HCT116 (cell line): ENCODE measurements at regions not wholly inside any gene's neighbourhood (a gene's known extent, or its start where the extent isn't known, plus 50 kb on each side); places are given as distances from the start of the nearest gene placed in this dataset.

ENCODE experiments used
- ATAC-seq: fragments of 200-7000 bp; cut with Tn5 transposase; 2 replicates; pipeline ENCODE4 v1.9.1; 2020; ENCODE audit warnings: mild to moderate bottlenecking, moderate library complexity
- BruUV-seq: library from RNA; stranded (reverse); fragments of 400-500 nt; replicated peaks from 2 replicates; lab custom pipeline; 2021; lab: Mats Ljungman, UMichigan
- CTCF ChIA-PET: fragments of 300-600 bp; sonication (Branson Sonifier 250); formaldehyde crosslinking; loops from one replicate; lab custom pipeline; 2021; ENCODE audit warnings: antibody characterized with exemption; lab: Charles Lee
- POLR2A ChIA-PET: fragments of 300-600, 350-600 bp; sonication (Branson Sonifier 250); formaldehyde crosslinking; loops from one replicate; lab custom pipeline; 2021; ENCODE audit warnings: antibody characterized with exemption; lab: Charles Lee
- RAD21 ChIA-PET, 2 experiments: fragments of 300-600 bp; sonication (Branson Sonifier 250); formaldehyde crosslinking; loops; one replicate each; lab custom pipeline; 2023; ENCODE audit warnings: low total read pairs in 2 of 2; ENCODE audit not compliant: uncharacterized antibody in 2 of 2, unreplicated experiment in 2 of 2, low non-redundant PET in 1 of 2; lab: Charles Lee
- DNase-seq: peaks from one replicate; pipeline ENCODE4 v3.0.0-alpha.2; 2010; ENCODE audit warnings: low read depth, low spot score
- H2AFZ ChIP-seq: fragments of 200-600 bp; shearing (Covaris generic), sonication (generic); 2 replicates; pipeline ENCODE4 v1.6.1; 2017; ENCODE audit warnings: low read depth, mixed run types, mixed read lengths, antibody characterized with exemption, low read length; ENCODE audit not compliant: poor library complexity, severe bottlenecking
- H3K27ac ChIP-seq: 2 replicates; pipeline ENCODE4 v1.5.1; 2012; ENCODE audit warnings: low read depth, low read length
- H3K27me3 ChIP-seq: fragments of 200-600 bp; sonication (generic); 2 replicates; pipeline ENCODE4 v1.6.1; 2016; ENCODE audit warnings: mixed run types, low read length, mixed read lengths; ENCODE audit not compliant: insufficient read depth
- H3K36me3 ChIP-seq, 2 experiments: fragments of 200-500 bp in 1 of 2; fragments of 200-600 bp in 1 of 2; sonication (Bioruptor generic) in 1 of 2; sonication (generic) in 1 of 2; 2 replicates each; pipeline versions ENCODE4 v1.5.1 to v1.6.1; 2014 to 2016; ENCODE audit warnings: low read length in 2 of 2, inconsistent platforms in 1 of 2, mixed read lengths in 1 of 2, mixed run types in 1 of 2; ENCODE audit not compliant: insufficient read depth in 2 of 2, control insufficient read depth in 1 of 2
- H3K4me1 ChIP-seq, 2 experiments: fragments of 200-600 bp in 1 of 2; sonication (generic) in 1 of 2; 2 replicates each; pipeline versions ENCODE4 v1.5.1 to v1.6.1; 2012 to 2017; ENCODE audit warnings: low read length in 2 of 2, inconsistent platforms in 1 of 2, mild to moderate bottlenecking in 1 of 2, mixed read lengths in 1 of 2, mixed run types in 1 of 2, moderate library complexity in 1 of 2; ENCODE audit not compliant: insufficient read depth in 2 of 2, control insufficient read depth in 1 of 2
- H3K4me2 ChIP-seq: fragments of 200-600 bp; sonication (generic); 2 replicates; pipeline ENCODE4 v1.6.1; 2017; ENCODE audit warnings: mixed run types, low read length, mixed read lengths
- H3K4me3 ChIP-seq, 2 experiments: fragments of 200-600 bp in 1 of 2; sonication (generic) in 1 of 2; replicated peaks in 1 of 2; 2 replicates each; pipeline ENCODE4 v1.5.1; 2011 to 2016; ENCODE audit warnings: low read length in 2 of 2, control low read depth in 1 of 2, low read depth in 1 of 2, mild to moderate bottlenecking in 1 of 2, mixed read lengths in 1 of 2, mixed run types in 1 of 2
- H3K79me2 ChIP-seq: fragments of 200-600 bp; sonication (generic); 2 replicates; pipeline ENCODE4 v1.6.1; 2017; ENCODE audit warnings: mild to moderate bottlenecking, mixed run types, low read length, moderate library complexity, mixed read lengths; ENCODE audit not compliant: insufficient read depth
- H3K9ac ChIP-seq: fragments of 200-600 bp; sonication (generic); 2 replicates; pipeline ENCODE4 v1.6.1; 2016; ENCODE audit warnings: low read length, mixed read lengths
- H3K9me2 ChIP-seq: fragments of 200-600 bp; sonication (generic), shearing (Covaris generic); 2 replicates; pipeline ENCODE4 v1.6.1; 2017; ENCODE audit warnings: mixed run types, mild to moderate bottlenecking, moderate library complexity; ENCODE audit not compliant: insufficient read depth
- H3K9me3 ChIP-seq, 2 experiments: fragments of 200-500 bp in 1 of 2; fragments of 200-600 bp in 1 of 2; sonication (Bioruptor generic) in 1 of 2; sonication (generic) in 1 of 2; 2 replicates each; pipeline ENCODE4 v1.6.1; 2014 to 2017; ENCODE audit warnings: low read length in 2 of 2, mixed read lengths in 2 of 2, inconsistent platforms in 1 of 2, low read depth in 1 of 2, mild to moderate bottlenecking in 1 of 2, mixed run types in 1 of 2, moderate library complexity in 1 of 2; ENCODE audit not compliant: control insufficient read depth in 1 of 2, insufficient read depth in 1 of 2
- H4K20me1 ChIP-seq: fragments of 200-600 bp; sonication (generic), shearing (Covaris generic); 2 replicates; pipeline ENCODE4 v1.6.1; 2017; ENCODE audit warnings: mixed run types, mild to moderate bottlenecking, moderate library complexity; ENCODE audit not compliant: insufficient read depth
- ATF3 ChIP-seq: IDR thresholded peaks from 2 replicates; pipeline ENCODE4 v1.6.1; 2012
- CBX3 ChIP-seq: IDR thresholded peaks from 2 replicates; pipeline ENCODE4 v1.6.1; 2012; ENCODE audit warnings: low read depth
- CEBPB ChIP-seq: IDR thresholded peaks from 2 replicates; pipeline ENCODE4 v1.6.1; 2012; ENCODE audit warnings: low read depth
- CTCF ChIP-seq, 3 experiments: fragments of 200-600 bp in 1 of 3; sonication (generic) in 1 of 3; IDR thresholded peaks in 2 of 3; conservative IDR thresholded peaks in 1 of 3; 2 replicates each; pipeline ENCODE4 v1.5.1; 2012 to 2017; ENCODE audit warnings: low read depth in 2 of 3, low read length in 2 of 3, antibody characterized with exemption in 1 of 3, borderline replicate concordance in 1 of 3, control low read depth in 1 of 3, mild to moderate bottlenecking in 1 of 3, mixed read lengths in 1 of 3, mixed run types in 1 of 3, moderate library complexity in 1 of 3; ENCODE audit not compliant: insufficient read depth in 1 of 3
- EGR1 ChIP-seq: IDR thresholded peaks from 2 replicates; pipeline ENCODE4 v1.6.1; 2012; ENCODE audit warnings: low read depth
- EZH2 ChIP-seq: fragments of 200-600 bp; sonication (generic); IDR thresholded peaks from 2 replicates; pipeline ENCODE4 v1.6.1; 2017; ENCODE audit warnings: antibody characterized with exemption, mixed run types
- FOSL1 ChIP-seq: IDR thresholded peaks from 2 replicates; pipeline ENCODE4 v1.6.1; 2012; ENCODE audit warnings: low read depth
- POLR2A ChIP-seq: IDR thresholded peaks from 2 replicates; pipeline ENCODE4 v1.7.0; 2011; ENCODE audit warnings: borderline replicate concordance; ENCODE audit not compliant: insufficient read depth, insufficient read length; ENCODE audit errors: extremely low read depth
- POLR2AphosphoS5 ChIP-seq: IDR thresholded peaks from 2 replicates; pipeline ENCODE4 v1.6.1; 2011; ENCODE audit warnings: mild to moderate bottlenecking, low read depth, low read length, moderate library complexity
- RAD21 ChIP-seq: IDR thresholded peaks from 2 replicates; pipeline ENCODE4 v1.6.1; 2012; ENCODE audit warnings: low read depth, mild to moderate bottlenecking
- SIN3A ChIP-seq: IDR thresholded peaks from 2 replicates; pipeline ENCODE4 v1.6.1; 2012; ENCODE audit warnings: low read depth
- SP1 ChIP-seq: IDR thresholded peaks from 2 replicates; pipeline ENCODE4 v1.6.1; 2012; ENCODE audit warnings: low read depth
- SRF ChIP-seq: IDR thresholded peaks from 2 replicates; pipeline ENCODE4 v1.6.1; 2012; ENCODE audit warnings: low read depth
- TCF7L2 ChIP-seq: IDR thresholded peaks from 2 replicates; pipeline ENCODE4 v1.7.0; 2011; ENCODE audit warnings: borderline replicate concordance, inconsistent platforms; ENCODE audit not compliant: insufficient read depth, insufficient read length; ENCODE audit errors: extremely low read depth
- ZFX ChIP-seq: fragments of 450-650 bp; IDR thresholded peaks from 2 replicates; pipeline ENCODE4 v1.6.1; 2017
- ZNF274 ChIP-seq: fragments of 200-500 bp; sonication (Bioruptor generic); IDR thresholded peaks from 2 replicates; pipeline ENCODE4 v1.6.1; 2014; ENCODE audit warnings: mild to moderate bottlenecking, low read depth, low read length, inconsistent platforms
- intact Hi-C: fragments of 100-400 bp; cut with micrococcal nuclease; formaldehyde crosslinking; loops from 2 replicates; pipeline ENCODE4 v1.10.0; 2022
- TF ChIP-seq, protein P1 (sequence below): IDR thresholded peaks from 2 replicates; pipeline ENCODE4 v1.6.1; 2012

DNA sequence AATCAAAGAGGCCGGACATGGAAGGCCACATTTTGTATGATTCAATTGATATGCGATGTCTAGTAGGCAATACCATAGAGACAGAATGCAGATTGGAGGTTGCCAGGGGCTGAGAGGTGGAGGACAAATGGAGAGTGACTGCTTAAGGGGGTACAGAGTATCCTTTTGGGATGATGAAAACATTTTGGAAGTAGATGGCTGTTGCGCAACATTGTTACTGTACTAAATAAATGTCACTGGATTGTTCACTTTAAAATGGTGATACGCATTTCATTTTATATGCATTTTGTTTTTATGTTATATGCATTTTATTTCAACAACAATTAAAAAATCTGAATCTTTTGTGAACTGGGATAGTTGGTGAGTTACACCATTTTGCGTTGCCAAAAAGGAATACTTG is 99.7 kb upstream of the AGBL1 start (continued):
- TF ChIP-seq EGR1 (no peak), TCF7L2 (no peak)

GRCh38 chr15:85980946-85981345 is 98.7 kb upstream of the AGBL1 start:
- Histone ChIP-seq H3K27ac (no peak overlapping the region), H4K20me1 (no peaks in the 10 kb centered on the region), H2AFZ (no peak overlapping the region), H3K9me2 (no peaks in the 10 kb centered on the region), H3K9me3 (no peaks in the 10 kb centered on the region), H3K27me3 (no peaks in the 10 kb centered on the region), H3K79me2 (no peaks in the 10 kb centered on the region), H3K4me3 (no peak overlapping the region), H3K9ac (no peak overlapping the region), H3K36me3 (no peaks in the 10 kb centered on the region), H3K4me1 (no peaks in the 10 kb centered on the region), H3K4me2 (no peak overlapping the region)
- DNase-seq (no peak), ATAC-seq (no peak)
- intact Hi-C loops: no loop called here
- CTCF ChIA-PET: no interaction called here
- TF ChIP-seq ZFX (no peak), FOSL1 (no peak), SP1 (no peak)
- RAD21 ChIA-PET: no interaction called here
- POLR2A ChIA-PET: no interaction called here
- no TSS peak for BruUV-seq

- Histone ChIP-seq H3K9ac (no peak overlapping the region), H3K9me3 (no peaks in the 10 kb centered on the region), H3K36me3 (no peaks in the 10 kb centered on the region), H3K79me2 (no peaks in the 10 kb centered on the region), H3K27me3 (no peaks in the 10 kb centered on the region), H3K4me2 (no peak overlapping the region), H3K27ac (no peak overlapping the region), H2AFZ (no peak overlapping the region), H3K4me1 (no peaks in the 10 kb centered on the region), H3K4me3 (no peak overlapping the region), H3K9me2 (no peaks in the 10 kb centered on the region), H4K20me1 (no peaks in the 10 kb centered on the region)
- POLR2A ChIA-PET: no interaction called here
- DNase-seq (no peak), ATAC-seq (no peak)
- TF ChIP-seq CTCF (IDR thresholded peaks at IDR 0.05 in 2 of 3, conservative IDR thresholded peaks at IDR 0.05 in 1 of 3; ENCODE audit: borderline replicate concordance in 1 of 3, insufficient read depth in 1 of 3, low read depth in 2 of 3, low read length in 2 of 3): no peak
- TF ChIP-seq CBX3: no peak
- no peak for TF ChIP-seq ZFX
- no peak for TF ChIP-seq TCF7L2
- no peak for TF ChIP-seq POLR2A
- TF ChIP-seq SRF: no peak
- TF ChIP-seq, protein P1, sequence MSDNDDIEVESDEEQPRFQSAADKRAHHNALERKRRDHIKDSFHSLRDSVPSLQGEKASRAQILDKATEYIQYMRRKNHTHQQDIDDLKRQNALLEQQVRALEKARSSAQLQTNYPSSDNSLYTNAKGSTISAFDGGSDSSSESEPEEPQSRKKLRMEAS: no peak
- no peak for TF ChIP-seq ZNF274
- TF ChIP-seq CEBPB: no peak
- TF ChIP-seq RAD21: no peak
- no peak for TF ChIP-seq ATF3
- no peak for TF ChIP-seq EZH2
- no peak for TF ChIP-seq SIN3A
- TF ChIP-seq POLR2AphosphoS5: no peak
- no TSS peak for BruUV-seq
- intact Hi-C loops: no loop called here
- CTCF ChIA-PET: no interaction called here
- RAD21 ChIA-PET: no interaction called here
Measured at GRCh38 chr15:85984241-85984640, 95.4 kb upstream of the AGBL1 start.
